ENCODE measurements at regions not wholly inside any gene's neighbourhood (a gene's known extent, or its start where the extent isn't known, plus 50 kb on each side); places are given as distances from the start of the nearest gene placed in this dataset.

- no peak overlapping the region for H3K4me3 Mint-ChIP-seq
- no peak overlapping the region for H3K4me2 ChIP-seq
- H3F3A ChIP-seq (ENCODE audit: low read depth): no peaks in the 10 kb centered on the region
- no peaks in the 10 kb centered on the region for H3K36me3 Mint-ChIP-seq
- no peak overlapping the region for H3K9ac ChIP-seq
- no peak overlapping the region for H2AFZ ChIP-seq (replicated peaks)
- no peaks in the 10 kb centered on the region for H3K4me1 Mint-ChIP-seq
- no peaks in the 10 kb centered on the region for H3K79me2 ChIP-seq (ENCODE audit: low read depth)
- H3K9me3 ChIP-seq (ENCODE audit: low read depth): no peaks in the 10 kb centered on the region
- H3K4me3 ChIP-seq: no peak overlapping the region
- TF ChIP-seq CTCF (IDR thresholded peaks at IDR 0.05) (no peak), EZH2phosphoT487 (IDR thresholded peaks at IDR 0.05) (no peak), EZH2 (IDR thresholded peaks at IDR 0.05) (no peak)
- DNase-seq (ENCODE audit: low spot score): no peak
- no peak overlapping the region for H3K27ac Mint-ChIP-seq
- H3K9me3 Mint-ChIP-seq: no peaks in the 10 kb centered on the region
- no peaks in the 10 kb centered on the region for H3K4me1 ChIP-seq
- H4K20me1 ChIP-seq (ENCODE audit: low read depth): no peaks in the 10 kb centered on the region
- H3K36me3 ChIP-seq: no peaks in the 10 kb centered on the region
- H3K27ac ChIP-seq: no peak overlapping the region
- no peaks in the 10 kb centered on the region for H3K27me3 Mint-ChIP-seq (ENCODE audit: insufficient read depth, low read depth)
- no peaks in the 10 kb centered on the region for H3K27me3 ChIP-seq
Observed at GRCh38 chr13:86655561-86655960, 856.3 kb upstream of the SLITRK6 start.

GRCh38 chr13:86660090-86660489, 860.9 kb upstream of the SLITRK6 start:
- Histone ChIP-seq H4K20me1 (ENCODE audit: low read depth) (no peaks in the 10 kb centered on the region), H3K4me2 (no peak overlapping the region), H2AFZ (replicated peaks) (no peak overlapping the region), H3K9me3 (ENCODE audit: low read depth) (no peaks in the 10 kb centered on the region), H3K36me3 (no peaks in the 10 kb centered on the region), H3K4me3 (no peak overlapping the region), H3F3A (ENCODE audit: low read depth) (no peaks in the 10 kb centered on the region), H3K27me3 (no peaks in the 10 kb centered on the region), H3K4me1 (no peaks in the 10 kb centered on the region), H3K9ac (no peak overlapping the region), H3K79me2 (ENCODE audit: low read depth) (no peaks in the 10 kb centered on the region), H3K27ac (no peak overlapping the region)
- no peak overlapping the region for H3K4me3 Mint-ChIP-seq
- peaks cover 4% of the 10 kb centered on the region for H3K27me3 Mint-ChIP-seq (ENCODE audit: insufficient read depth, low read depth)
- no peak overlapping the region for H3K27ac Mint-ChIP-seq
- TF ChIP-seq EZH2phosphoT487 (IDR thresholded peaks at IDR 0.05) (no peak), CTCF (IDR thresholded peaks at IDR 0.05) (no peak), EZH2 (IDR thresholded peaks at IDR 0.05) (no peak)
- H3K4me1 Mint-ChIP-seq: no peaks in the 10 kb centered on the region
- H3K9me3 Mint-ChIP-seq: no peaks in the 10 kb centered on the region
- no peak for DNase-seq (ENCODE audit: low spot score)
- no peaks in the 10 kb centered on the region for H3K36me3 Mint-ChIP-seq

- Histone ChIP-seq H3K27me3 (no peaks in the 10 kb centered on the region), H3K4me1 (no peaks in the 10 kb centered on the region), H3K4me3 (no peak overlapping the region), H3K27ac (no peak overlapping the region), H3K79me2 (ENCODE audit: low read depth) (no peaks in the 10 kb centered on the region), H4K20me1 (ENCODE audit: low read depth) (no peaks in the 10 kb centered on the region), H3K9ac (no peak overlapping the region), H3K9me3 (ENCODE audit: low read depth) (no peaks in the 10 kb centered on the region), H3F3A (ENCODE audit: low read depth) (no peaks in the 10 kb centered on the region), H3K4me2 (no peak overlapping the region), H3K36me3 (no peaks in the 10 kb centered on the region), H2AFZ (replicated peaks) (no peak overlapping the region)
- Mint-ChIP-seq H3K9me3 (no peaks in the 10 kb centered on the region), H3K4me1 (peaks cover 3% of the 10 kb centered on the region), H3K27me3 (ENCODE audit: insufficient read depth, low read depth) (peaks cover 4% of the 10 kb centered on the region), H3K4me3 (no peak overlapping the region), H3K36me3 (no peaks in the 10 kb centered on the region), H3K27ac (no peak overlapping the region)
- no peak for TF ChIP-seq EZH2 (IDR thresholded peaks at IDR 0.05)
- TF ChIP-seq EZH2phosphoT487 (IDR thresholded peaks at IDR 0.05): no peak
- TF ChIP-seq CTCF (IDR thresholded peaks at IDR 0.05): no peak
- no peak for DNase-seq (ENCODE audit: low spot score)
Observed at GRCh38 chr13:86665842-86666241, 866.6 kb upstream of the SLITRK6 start.

Data from neural progenitor cell (in vitro differentiated cells).